CD4-positive, alpha-beta memory T cell (primary cell): ENCODE measurements at regions not wholly inside any gene's neighbourhood (a gene's known extent, or its start where the extent isn't known, plus 50 kb on each side); places are given as distances from the start of the nearest gene placed in this dataset.

ENCODE experiments used
- CTCF ChIA-PET: fragments of 350-600 bp; sonication (Branson Sonifier 250); formaldehyde crosslinking; loops from one replicate; lab custom pipeline; 2021; ENCODE audit warnings: inconsistent platforms; ENCODE audit not compliant: partially characterized antibody; lab: Charles Lee
- POLR2A ChIA-PET: fragments of 350-600 bp; sonication (Branson Sonifier 250); formaldehyde crosslinking; loops from one replicate; lab custom pipeline; 2021; ENCODE audit not compliant: partially characterized antibody; lab: Charles Lee
- DNase-seq, 5 donors: peaks; one replicate each; pipeline versions ENCODE4 v3.0.0 to v3.0.0-alpha.2; 2020 to 2022; ENCODE audit warnings: mixed read lengths in 1 of 5
- H3K27ac ChIP-seq: one replicate; pipeline ENCODE4 v1.7.0; 2013; ENCODE audit warnings: low read depth, low read length
- H3K27me3 ChIP-seq: 2 replicates; pipeline ENCODE4 v1.7.0; 2013; ENCODE audit warnings: mild to moderate bottlenecking, low read length, moderate library complexity; ENCODE audit not compliant: insufficient read depth
- H3K36me3 ChIP-seq: 2 replicates; pipeline ENCODE4 v1.7.0; 2013; ENCODE audit warnings: mild to moderate bottlenecking, low read length, moderate library complexity; ENCODE audit not compliant: insufficient read depth
- H3K4me1 ChIP-seq: 2 replicates; pipeline ENCODE4 v1.7.0; 2013; ENCODE audit warnings: mild to moderate bottlenecking, low read length, moderate library complexity; ENCODE audit not compliant: insufficient read depth
- H3K4me3 ChIP-seq, 2 donors: one replicate each; pipeline ENCODE4 v1.7.0; 2013; ENCODE audit warnings: low read length in 2 of 2, mild to moderate bottlenecking in 1 of 2
- H3K9me3 ChIP-seq, 2 donors: one replicate each; pipeline ENCODE4 v1.7.0; 2013; ENCODE audit warnings: low read length in 2 of 2, control low read depth in 1 of 2; ENCODE audit not compliant: control insufficient read depth in 1 of 2
- H3K27ac Mint-ChIP-seq, 7 donors: one replicate each; pipeline ENCODE4 v1.8.0; 2020 to 2021; ENCODE audit warnings: mixed read lengths in 7 of 7, mild to moderate bottlenecking in 6 of 7, inconsistent platforms in 3 of 7, moderate library complexity in 3 of 7
- H3K27me3 Mint-ChIP-seq, 2 donors: one replicate each; pipeline ENCODE4 v1.8.0; 2020 to 2021; ENCODE audit warnings: mixed read lengths in 2 of 2
- H3K36me3 Mint-ChIP-seq, 2 donors: one replicate each; pipeline ENCODE4 v1.8.0; 2020 to 2021; ENCODE audit warnings: mixed read lengths in 2 of 2, inconsistent platforms in 1 of 2, mild to moderate bottlenecking in 1 of 2
- H3K4me1 Mint-ChIP-seq, 4 donors: one replicate each; pipeline ENCODE4 v1.8.0; 2020 to 2021; ENCODE audit warnings: mixed read lengths in 4 of 4, mild to moderate bottlenecking in 1 of 4
- H3K4me3 Mint-ChIP-seq, 8 donors: one replicate each; pipeline ENCODE4 v1.8.0; 2020 to 2021; ENCODE audit warnings: mixed read lengths in 8 of 8, mild to moderate bottlenecking in 7 of 8, moderate library complexity in 6 of 8, inconsistent platforms in 3 of 8
- H3K9me3 Mint-ChIP-seq, 8 donors: one replicate each; pipeline ENCODE4 v1.8.0; 2020 to 2021; ENCODE audit warnings: mixed read lengths in 8 of 8, mild to moderate bottlenecking in 5 of 8, inconsistent platforms in 3 of 8, moderate library complexity in 1 of 8
- intact Hi-C: fragments of 100-400 bp; cut with micrococcal nuclease; formaldehyde crosslinking; loops from one replicate; pipeline ENCODE4 v1.15.1; 2023

- no peak overlapping the region for H3K27ac ChIP-seq
- intact Hi-C loops: no loop called here
- no peaks in the 10 kb centered on the region for H3K36me3 ChIP-seq
- H3K9me3 ChIP-seq: no peaks in the 10 kb centered on the region
- H3K36me3 Mint-ChIP-seq: no peaks in the 10 kb centered on the region
- no peaks in the 10 kb centered on the region for H3K4me1 Mint-ChIP-seq
- H3K4me1 ChIP-seq: no peaks in the 10 kb centered on the region
- ChIA-PET CTCF (no interaction called here), POLR2A (no interaction called here)
- no peak for DNase-seq
- peaks cover 0 to 19% (median 9%) of the 10 kb centered on the region in 8 donors for H3K9me3 Mint-ChIP-seq
- no peak overlapping the region for H3K4me3 ChIP-seq
- no peaks in the 10 kb centered on the region for H3K27me3 ChIP-seq
- H3K27me3 Mint-ChIP-seq: no peaks in the 10 kb centered on the region
- H3K4me3 Mint-ChIP-seq: no peak overlapping the region
- H3K27ac Mint-ChIP-seq: no peak overlapping the region
These were observed 2882.5 kb downstream of the PCDH9 start for GRCh38 chr13:64347664-64348063.

- intact Hi-C loops: no loop called here
- no peaks in the 10 kb centered on the region for H3K36me3 Mint-ChIP-seq
- no peak overlapping the region for H3K27ac ChIP-seq
- DNase-seq: no peak
- peaks cover 0 to 10% (median 4%) of the 10 kb centered on the region in 8 donors for H3K9me3 Mint-ChIP-seq
- H3K4me3 Mint-ChIP-seq: no peak overlapping the region
- no peaks in the 10 kb centered on the region for H3K9me3 ChIP-seq
- no peak overlapping the region for H3K4me3 ChIP-seq
- no peaks in the 10 kb centered on the region for H3K36me3 ChIP-seq
- no peak overlapping the region for H3K27ac Mint-ChIP-seq
- H3K4me1 ChIP-seq: no peaks in the 10 kb centered on the region
- no peaks in the 10 kb centered on the region for H3K27me3 ChIP-seq
- CTCF ChIA-PET: no interaction called here
- H3K27me3 Mint-ChIP-seq: no peaks in the 10 kb centered on the region
- no peaks in the 10 kb centered on the region for H3K4me1 Mint-ChIP-seq
- POLR2A ChIA-PET: no interaction called here
These were observed 2890.6 kb downstream of the PCDH9 start for GRCh38 chr13:64339373-64340063.

GRCh38 chr13:64338671-64339070 is 2891.5 kb downstream of the PCDH9 start:
- no peak overlapping the region for H3K27ac ChIP-seq
- CTCF ChIA-PET: no interaction called here
- no peak overlapping the region for H3K4me3 ChIP-seq
- Mint-ChIP-seq H3K36me3 (no peaks in the 10 kb centered on the region), H3K4me3 (no peak overlapping the region), H3K4me1 (no peaks in the 10 kb centered on the region), H3K9me3 (peaks cover 0 to 13% (median 5%) of the 10 kb centered on the region in 8 donors), H3K27ac (no peak overlapping the region), H3K27me3 (no peaks in the 10 kb centered on the region)
- no peaks in the 10 kb centered on the region for H3K36me3 ChIP-seq
- no peaks in the 10 kb centered on the region for H3K4me1 ChIP-seq
- intact Hi-C loops: no loop called here
- POLR2A ChIA-PET: no interaction called here
- DNase-seq: no peak
- H3K9me3 ChIP-seq: no peaks in the 10 kb centered on the region
- no peaks in the 10 kb centered on the region for H3K27me3 ChIP-seq

DNA sequence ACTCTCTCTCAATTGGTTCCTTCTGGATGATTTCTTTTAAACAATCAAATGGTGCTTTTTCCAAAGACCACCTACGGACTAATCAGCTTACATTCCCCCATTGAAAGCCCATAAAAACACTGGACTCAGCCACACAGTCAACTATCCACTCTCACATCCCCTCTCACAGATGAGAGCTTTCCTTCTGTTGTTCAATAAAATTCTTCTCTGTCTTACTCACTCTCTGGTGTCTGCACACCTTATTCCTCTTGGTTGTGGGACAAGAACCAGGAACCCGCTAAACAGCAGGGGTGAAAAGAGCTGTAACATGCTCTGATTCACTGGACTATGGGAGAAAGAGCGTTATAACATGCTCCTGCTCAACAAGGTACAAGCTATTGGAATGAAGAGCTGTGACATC is 2896.2 kb downstream of the PCDH9 start:
- H3K9me3 Mint-ChIP-seq: peaks cover 0 to 9% (median 4%) of the 10 kb centered on the region in 8 donors
- Histone ChIP-seq H3K9me3 (no peaks in the 10 kb centered on the region), H3K4me3 (no peak overlapping the region), H3K4me1 (no peaks in the 10 kb centered on the region), H3K27ac (no peak overlapping the region), H3K36me3 (no peaks in the 10 kb centered on the region), H3K27me3 (no peaks in the 10 kb centered on the region)
- intact Hi-C loops: no loop called here
- CTCF ChIA-PET: no interaction called here
- H3K4me3 Mint-ChIP-seq: no peak overlapping the region
- POLR2A ChIA-PET: no interaction called here
- no peaks in the 10 kb centered on the region for H3K27me3 Mint-ChIP-seq
- no peak for DNase-seq
- no peaks in the 10 kb centered on the region for H3K4me1 Mint-ChIP-seq
- no peak overlapping the region for H3K27ac Mint-ChIP-seq
- H3K36me3 Mint-ChIP-seq: no peaks in the 10 kb centered on the region

- DNase-seq: no peak
- H3K27ac Mint-ChIP-seq: no peak overlapping the region
- Histone ChIP-seq H3K4me3 (no peak overlapping the region), H3K4me1 (no peaks in the 10 kb centered on the region), H3K27me3 (no peaks in the 10 kb centered on the region), H3K36me3 (no peaks in the 10 kb centered on the region), H3K9me3 (no peaks in the 10 kb centered on the region), H3K27ac (no peak overlapping the region)
- intact Hi-C loops: no loop called here
- CTCF ChIA-PET: no interaction called here
- H3K36me3 Mint-ChIP-seq: no peaks in the 10 kb centered on the region
- POLR2A ChIA-PET: no interaction called here
- no peaks in the 10 kb centered on the region for H3K27me3 Mint-ChIP-seq
- no peaks in the 10 kb centered on the region for H3K4me1 Mint-ChIP-seq
- H3K9me3 Mint-ChIP-seq: peaks cover 0 to 15% (median 4%) of the 10 kb centered on the region in 8 donors
- no peak overlapping the region for H3K4me3 Mint-ChIP-seq
These were observed 2898.1 kb downstream of the PCDH9 start for GRCh38 chr13:64332048-64332447.

GRCh38 chr13:64327505-64328194 is 2902.5 kb downstream of the PCDH9 start:
- Mint-ChIP-seq H3K4me3 (no peak overlapping the region), H3K4me1 (no peaks in the 10 kb centered on the region), H3K27ac (no peak overlapping the region), H3K36me3 (no peaks in the 10 kb centered on the region), H3K27me3 (no peaks in the 10 kb centered on the region), H3K9me3 (peaks cover 0 to 12% (median 2%) of the 10 kb centered on the region in 8 donors)
- no peaks in the 10 kb centered on the region for H3K9me3 ChIP-seq
- no peak overlapping the region for H3K27ac ChIP-seq
- no peaks in the 10 kb centered on the region for H3K36me3 ChIP-seq
- no peak overlapping the region for H3K4me3 ChIP-seq
- POLR2A ChIA-PET: no interaction called here
- intact Hi-C loops: no loop called here
- CTCF ChIA-PET: no interaction called here
- no peak for DNase-seq
- no peaks in the 10 kb centered on the region for H3K27me3 ChIP-seq
- H3K4me1 ChIP-seq: no peaks in the 10 kb centered on the region

GRCh38 chr13:64314331-64314730 is 2898.7 kb upstream of the PCDH20 start:
- no peak overlapping the region for H3K27ac Mint-ChIP-seq
- H3K9me3 Mint-ChIP-seq: peaks cover 0 to 14% (median 6%) of the 10 kb centered on the region in 8 donors
- H3K27me3 ChIP-seq: no peaks in the 10 kb centered on the region
- no peak overlapping the region for H3K27ac ChIP-seq
- ChIA-PET POLR2A (no interaction called here), CTCF (no interaction called here)
- H3K9me3 ChIP-seq: no peaks in the 10 kb centered on the region
- no peak overlapping the region for H3K4me3 Mint-ChIP-seq
- H3K36me3 ChIP-seq: no peaks in the 10 kb centered on the region
- H3K27me3 Mint-ChIP-seq: no peaks in the 10 kb centered on the region
- intact Hi-C loops: no loop called here
- no peak overlapping the region for H3K4me3 ChIP-seq
- H3K36me3 Mint-ChIP-seq: no peaks in the 10 kb centered on the region
- H3K4me1 ChIP-seq: no peaks in the 10 kb centered on the region
- H3K4me1 Mint-ChIP-seq: no peaks in the 10 kb centered on the region
- no peak for DNase-seq
